Fibroblast of the aortic adventitia (primary cell): ENCODE measurements at regions not wholly inside any gene's neighbourhood (a gene's known extent, or its start where the extent isn't known, plus 50 kb on each side); places are given as distances from the start of the nearest gene placed in this dataset.
"Not testable (repeated sequence)": the region's sequence is repeated elsewhere in the genome, so short reads cannot be mapped to it uniquely, and the experiment has no call there.

Experiments
- DNase-seq: peaks from one replicate; pipeline ENCODE4 v3.0.0-alpha.2; 2010; ENCODE audit warnings: low read depth
- H3K4me3 ChIP-seq: 2 replicates; pipeline ENCODE4 v1.5.1; 2011; ENCODE audit warnings: low read depth, mild to moderate bottlenecking, control low read depth, low read length, moderate library complexity
- CTCF ChIP-seq: IDR thresholded peaks from 2 replicates; pipeline ENCODE4 v1.5.1; 2011; ENCODE audit warnings: mild to moderate bottlenecking, low read length, control low read depth, inconsistent platforms; ENCODE audit not compliant: insufficient read depth

- no peak for TF ChIP-seq CTCF
- H3K4me3 ChIP-seq, result no peak overlapping the region
- no peak for DNase-seq
Observed at GRCh38 chr3:191727338-191727737, 266.4 kb downstream of the PYDC2 start.

GRCh38 chr3:191728186-191728585, 267.2 kb downstream of the PYDC2 start:
- no peak for TF ChIP-seq CTCF
- DNase-seq, result no peak

GRCh38 chr3:191737742-191738141, 276.8 kb downstream of the PYDC2 start:
- H3K4me3 ChIP-seq, result no peak overlapping the region
- no peak for DNase-seq
- no peak for TF ChIP-seq CTCF

More at GRCh38 chr3:191728186-191728585, 267.2 kb downstream of the PYDC2 start:
- no peak overlapping the region for H3K4me3 ChIP-seq

GRCh38 chr3:191740712-191741111, 279.7 kb downstream of the PYDC2 start:
- TF ChIP-seq CTCF, result no peak
- DNase-seq, result no peak
- no peak overlapping the region for H3K4me3 ChIP-seq

- not testable (repeated sequence) for DNase-seq, H3K4me3 ChIP-seq
Observed at GRCh38 chr3:191741847-191742350, 280.9 kb downstream of the PYDC2 start.

GRCh38 chr3:191743283-191743682, 282.3 kb downstream of the PYDC2 start:
- DNase-seq, result no peak
- no peak for TF ChIP-seq CTCF
- no peak overlapping the region for H3K4me3 ChIP-seq

- H3K4me3 ChIP-seq, result no peak overlapping the region
- no peak for TF ChIP-seq CTCF
- no peak for DNase-seq
Observed at GRCh38 chr3:191750618-191751017, 289.7 kb downstream of the PYDC2 start.
